Endothelial cell of umbilical vein (primary cell): ENCODE measurements at regions not wholly inside any gene's neighbourhood (a gene's known extent, or its start where the extent isn't known, plus 50 kb on each side); places are given as distances from the start of the nearest gene placed in this dataset.

ENCODE experiments used
- EZH2 ChIP-seq: IDR thresholded peaks from 2 replicates; pipeline ENCODE4 v1.6.1; 2012; ENCODE audit warnings: borderline replicate concordance, low read depth, mild to moderate bottlenecking, moderate library complexity, low read length, inconsistent platforms; ENCODE audit not compliant: severe bottlenecking
- FOS ChIP-seq: IDR thresholded peaks from 2 replicates; pipeline ENCODE4 v1.6.1; 2011; ENCODE audit warnings: mild to moderate bottlenecking, low read length, moderate library complexity, borderline replicate concordance; ENCODE audit not compliant: insufficient read depth
- POLR2AphosphoS5 ChIP-seq: IDR thresholded peaks from 2 replicates; pipeline ENCODE4 v1.6.1; 2012; ENCODE audit warnings: low read depth, mild to moderate bottlenecking, control low read depth, low read length, moderate library complexity; ENCODE audit not compliant: insufficient read depth
- TF ChIP-seq, protein P1 (sequence below), 2 donors: IDR thresholded peaks; 1 replicate in 1 of 2; 2 replicates in 1 of 2; pipeline ENCODE4 v1.5.1; 2011; ENCODE audit warnings: low read length in 2 of 2, mild to moderate bottlenecking in 2 of 2, moderate library complexity in 2 of 2, control low read depth in 1 of 2, inconsistent platforms in 1 of 2, low read depth in 1 of 2; ENCODE audit not compliant: insufficient read depth in 1 of 2; ENCODE audit errors: extremely low read depth in 1 of 2

DNA sequence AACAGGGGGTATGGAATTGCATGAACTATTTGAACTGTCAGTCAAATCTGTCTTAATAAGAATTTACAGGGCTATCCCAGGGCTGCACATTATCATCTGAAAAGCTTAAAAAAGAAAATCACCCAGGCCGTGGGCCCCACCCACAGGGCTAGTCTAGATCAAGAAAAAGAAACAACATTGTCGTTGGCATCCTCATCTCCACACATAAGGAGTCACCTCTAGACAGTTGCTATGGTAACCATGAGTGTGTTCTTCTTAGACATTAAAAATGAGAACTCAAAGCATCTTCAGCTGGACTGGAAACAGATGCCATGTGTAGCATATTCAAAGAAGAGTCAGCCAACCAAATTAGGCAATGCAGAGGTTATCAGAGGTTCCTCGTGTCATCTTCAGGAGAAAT, 72.3 kb upstream of the CPO start:
- TF ChIP-seq FOS (no peak), EZH2 (no peak), POLR2AphosphoS5 (no peak)
- TF ChIP-seq, protein P1, sequence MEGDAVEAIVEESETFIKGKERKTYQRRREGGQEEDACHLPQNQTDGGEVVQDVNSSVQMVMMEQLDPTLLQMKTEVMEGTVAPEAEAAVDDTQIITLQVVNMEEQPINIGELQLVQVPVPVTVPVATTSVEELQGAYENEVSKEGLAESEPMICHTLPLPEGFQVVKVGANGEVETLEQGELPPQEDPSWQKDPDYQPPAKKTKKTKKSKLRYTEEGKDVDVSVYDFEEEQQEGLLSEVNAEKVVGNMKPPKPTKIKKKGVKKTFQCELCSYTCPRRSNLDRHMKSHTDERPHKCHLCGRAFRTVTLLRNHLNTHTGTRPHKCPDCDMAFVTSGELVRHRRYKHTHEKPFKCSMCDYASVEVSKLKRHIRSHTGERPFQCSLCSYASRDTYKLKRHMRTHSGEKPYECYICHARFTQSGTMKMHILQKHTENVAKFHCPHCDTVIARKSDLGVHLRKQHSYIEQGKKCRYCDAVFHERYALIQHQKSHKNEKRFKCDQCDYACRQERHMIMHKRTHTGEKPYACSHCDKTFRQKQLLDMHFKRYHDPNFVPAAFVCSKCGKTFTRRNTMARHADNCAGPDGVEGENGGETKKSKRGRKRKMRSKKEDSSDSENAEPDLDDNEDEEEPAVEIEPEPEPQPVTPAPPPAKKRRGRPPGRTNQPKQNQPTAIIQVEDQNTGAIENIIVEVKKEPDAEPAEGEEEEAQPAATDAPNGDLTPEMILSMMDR (IDR thresholded peaks at IDR 0.05; ENCODE audit: extremely low read depth in 1 of 2, insufficient read depth in 1 of 2, low read depth in 1 of 2, low read length in 2 of 2), result no peak
